ENCODE measurements at regions not wholly inside any gene's neighbourhood (a gene's known extent, or its start where the extent isn't known, plus 50 kb on each side); places are given as distances from the start of the nearest gene placed in this dataset.

GRCh38 chr11:22069844-22070243 is 123.0 kb upstream of the ANO5 start:
- Histone ChIP-seq H3K4me1 (ENCODE audit: low read depth) (no peaks in the 10 kb centered on the region), H3K27ac (no peak overlapping the region), H3K36me3 (no peaks in the 10 kb centered on the region), H3K27me3 (no peaks in the 10 kb centered on the region), H3K4me3 (no peak overlapping the region), H3K9me3 (ENCODE audit: low read depth) (no peaks in the 10 kb centered on the region)
- DNase-seq (ENCODE audit: low read depth in 1 of 2, low spot score in 1 of 2): no peak
- TF ChIP-seq, protein P1, sequence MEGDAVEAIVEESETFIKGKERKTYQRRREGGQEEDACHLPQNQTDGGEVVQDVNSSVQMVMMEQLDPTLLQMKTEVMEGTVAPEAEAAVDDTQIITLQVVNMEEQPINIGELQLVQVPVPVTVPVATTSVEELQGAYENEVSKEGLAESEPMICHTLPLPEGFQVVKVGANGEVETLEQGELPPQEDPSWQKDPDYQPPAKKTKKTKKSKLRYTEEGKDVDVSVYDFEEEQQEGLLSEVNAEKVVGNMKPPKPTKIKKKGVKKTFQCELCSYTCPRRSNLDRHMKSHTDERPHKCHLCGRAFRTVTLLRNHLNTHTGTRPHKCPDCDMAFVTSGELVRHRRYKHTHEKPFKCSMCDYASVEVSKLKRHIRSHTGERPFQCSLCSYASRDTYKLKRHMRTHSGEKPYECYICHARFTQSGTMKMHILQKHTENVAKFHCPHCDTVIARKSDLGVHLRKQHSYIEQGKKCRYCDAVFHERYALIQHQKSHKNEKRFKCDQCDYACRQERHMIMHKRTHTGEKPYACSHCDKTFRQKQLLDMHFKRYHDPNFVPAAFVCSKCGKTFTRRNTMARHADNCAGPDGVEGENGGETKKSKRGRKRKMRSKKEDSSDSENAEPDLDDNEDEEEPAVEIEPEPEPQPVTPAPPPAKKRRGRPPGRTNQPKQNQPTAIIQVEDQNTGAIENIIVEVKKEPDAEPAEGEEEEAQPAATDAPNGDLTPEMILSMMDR (IDR thresholded peaks at IDR 0.05; ENCODE audit: low read depth, low read length): no peak

- no peaks in the 10 kb centered on the region for H3K36me3 ChIP-seq
- TF ChIP-seq, protein P1 (IDR thresholded peaks at IDR 0.05; ENCODE audit: low read depth, low read length): no peak
- H3K27ac ChIP-seq: no peak overlapping the region
- no peaks in the 10 kb centered on the region for H3K9me3 ChIP-seq (ENCODE audit: low read depth)
- H3K4me1 ChIP-seq (ENCODE audit: low read depth): no peaks in the 10 kb centered on the region
- H3K4me3 ChIP-seq: no peak overlapping the region
- DNase-seq (ENCODE audit: low read depth in 1 of 2, low spot score in 1 of 2): no peak
- no peaks in the 10 kb centered on the region for H3K27me3 ChIP-seq
These were observed 116.5 kb upstream of the ANO5 start for GRCh38 chr11:22076271-22076930.

- Histone ChIP-seq H3K4me3 (no peak overlapping the region), H3K9me3 (ENCODE audit: low read depth) (no peaks in the 10 kb centered on the region), H3K4me1 (ENCODE audit: low read depth) (no peaks in the 10 kb centered on the region), H3K27me3 (no peaks in the 10 kb centered on the region), H3K36me3 (no peaks in the 10 kb centered on the region), H3K27ac (no peak overlapping the region)
- TF ChIP-seq, protein P1 (IDR thresholded peaks at IDR 0.05; ENCODE audit: low read depth, low read length): no peak
- DNase-seq (ENCODE audit: low read depth in 1 of 2, low spot score in 1 of 2): no peak
These were observed 114.8 kb upstream of the ANO5 start for GRCh38 chr11:22078063-22078462.

- Histone ChIP-seq H3K9me3 (ENCODE audit: low read depth) (no peaks in the 10 kb centered on the region), H3K27me3 (no peaks in the 10 kb centered on the region), H3K4me3 (no peak overlapping the region), H3K36me3 (no peaks in the 10 kb centered on the region), H3K4me1 (ENCODE audit: low read depth) (peaks cover 9% of the 10 kb centered on the region), H3K27ac (peak overlapping the region; percentile 59)
- TF ChIP-seq, protein P1 (IDR thresholded peaks at IDR 0.05; ENCODE audit: low read depth, low read length): no peak
- DNase-seq (ENCODE audit: low read depth in 1 of 2, low spot score in 1 of 2): peak in 1 of 2 donors; percentile 43
These were observed 113.6 kb upstream of the ANO5 start for GRCh38 chr11:22079133-22079872.

DNA sequence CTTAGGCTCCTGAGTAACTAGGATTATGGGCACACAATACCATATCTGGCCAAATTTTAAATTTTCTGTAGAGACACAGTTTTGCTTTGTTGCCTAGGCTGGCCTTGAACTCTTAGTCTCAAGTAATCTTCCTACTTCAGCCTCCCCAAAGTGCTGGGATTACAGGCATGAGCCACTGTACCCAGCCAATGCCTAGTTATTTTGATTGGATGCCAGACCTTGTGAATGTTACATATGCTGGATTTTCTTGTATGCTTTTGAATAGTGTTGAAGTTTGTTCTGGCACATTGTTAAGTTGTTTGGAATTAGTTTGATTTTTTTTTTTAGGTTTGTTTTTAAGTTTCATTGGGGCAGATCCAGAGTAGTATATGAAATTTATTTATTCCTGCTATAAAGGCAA is 110.7 kb upstream of the ANO5 start:
- Histone ChIP-seq H3K27me3 (no peaks in the 10 kb centered on the region), H3K27ac (no peak overlapping the region), H3K36me3 (no peaks in the 10 kb centered on the region), H3K4me3 (no peak overlapping the region), H3K9me3 (ENCODE audit: low read depth) (no peaks in the 10 kb centered on the region), H3K4me1 (ENCODE audit: low read depth) (peaks cover 15% of the 10 kb centered on the region)
- TF ChIP-seq, protein P1 (IDR thresholded peaks at IDR 0.05; ENCODE audit: low read depth, low read length): no peak
- DNase-seq (ENCODE audit: low read depth in 1 of 2, low spot score in 1 of 2): no peak

Data from cardiac muscle cell (in vitro differentiated cells and primary cell).